ENCODE measurements at regions not wholly inside any gene's neighbourhood (a gene's known extent, or its start where the extent isn't known, plus 50 kb on each side); places are given as distances from the start of the nearest gene placed in this dataset.

DNA sequence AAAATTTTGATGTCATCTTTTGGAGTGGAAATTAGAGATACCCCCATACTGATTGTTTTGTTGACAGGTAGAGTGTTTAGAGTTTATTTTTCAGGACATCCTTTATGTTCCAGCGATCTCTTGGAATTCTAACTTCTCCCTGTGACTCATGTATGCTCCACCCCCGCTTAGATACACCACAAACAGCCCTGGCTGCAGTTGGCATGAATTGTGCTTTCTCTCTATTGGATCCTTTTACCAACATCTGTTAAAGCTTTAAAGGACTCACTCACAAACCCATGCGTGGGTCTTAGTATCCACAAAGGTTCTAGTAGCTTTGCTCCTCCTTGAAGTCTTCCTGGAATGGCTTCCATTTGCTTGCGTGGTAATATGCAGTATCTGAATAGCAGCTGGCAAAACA is 409.5 kb upstream of the POU3F3 start:
- no peak for DNase-seq (ENCODE audit: low read depth in 1 of 2, low spot score in 1 of 2)
- no peak for TF ChIP-seq JUND (IDR thresholded peaks at IDR 0.05; ENCODE audit: low read depth)
- in situ Hi-C loops (cut with HindIII; ENCODE audit: low pct_unique_long_range_greater_than_20kb, low sequenced_read_pairs) = no loop called here

DNA sequence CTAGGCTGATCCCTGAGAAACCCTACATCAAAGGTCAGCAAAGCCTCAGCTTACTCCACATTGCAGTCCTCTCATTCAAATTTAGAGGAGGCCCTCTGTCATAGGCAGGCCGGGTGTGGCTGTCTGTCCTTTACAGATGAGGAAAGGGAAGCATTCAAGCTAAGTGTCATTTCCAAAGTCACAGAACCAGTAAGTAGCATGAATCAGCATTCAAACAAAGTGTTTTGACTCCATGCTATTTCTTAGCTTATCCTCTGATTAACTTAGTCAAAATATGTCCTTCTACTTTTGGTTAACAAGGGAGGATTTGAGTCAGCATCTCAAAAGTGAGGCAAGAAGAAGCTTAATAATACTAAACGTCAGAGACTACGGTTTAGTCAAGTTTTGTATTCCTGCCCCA is 409.0 kb upstream of the POU3F3 start:
- no peak for TF ChIP-seq JUND (IDR thresholded peaks at IDR 0.05; ENCODE audit: low read depth)
- in situ Hi-C loops (cut with HindIII; ENCODE audit: low pct_unique_long_range_greater_than_20kb, low sequenced_read_pairs) = no loop called here
- DNase-seq (ENCODE audit: low read depth in 1 of 2, low spot score in 1 of 2) = no peak

DNA sequence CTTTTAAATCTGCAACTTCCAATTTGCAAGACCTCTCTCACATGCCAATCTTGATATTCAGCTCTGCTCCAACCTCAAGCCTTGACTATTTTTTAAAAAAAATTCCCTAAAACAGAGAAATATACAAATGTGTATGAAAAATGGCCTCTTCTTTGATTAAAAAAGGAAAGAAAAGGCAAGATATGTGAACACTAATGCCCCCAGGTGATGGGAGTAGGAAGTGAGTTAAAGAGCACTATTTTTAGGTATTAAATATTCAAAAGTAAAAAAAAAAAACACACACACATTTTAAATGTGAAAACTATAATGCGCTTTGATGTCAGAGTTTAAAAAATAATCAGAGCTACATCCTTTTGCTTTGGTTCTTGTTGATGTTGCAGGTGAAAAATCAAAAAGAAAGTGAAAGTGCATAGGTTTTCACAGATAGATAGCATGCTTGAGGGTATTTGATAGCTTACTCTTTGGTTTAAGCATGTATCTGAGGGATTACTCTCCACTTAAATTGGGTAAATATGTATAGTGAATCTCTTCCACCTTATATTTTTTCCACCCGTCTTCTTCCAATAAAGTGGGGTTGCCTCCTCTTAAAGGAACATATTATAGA is 406.0 kb upstream of the POU3F3 start:
- DNase-seq (ENCODE audit: low read depth in 1 of 2, low spot score in 1 of 2) = peak in 1 of 2 experiments; percentile 11
- no peak for TF ChIP-seq JUND (IDR thresholded peaks at IDR 0.05; ENCODE audit: low read depth)
- in situ Hi-C loops (cut with HindIII; ENCODE audit: low pct_unique_long_range_greater_than_20kb, low sequenced_read_pairs) = no loop called here

DNA sequence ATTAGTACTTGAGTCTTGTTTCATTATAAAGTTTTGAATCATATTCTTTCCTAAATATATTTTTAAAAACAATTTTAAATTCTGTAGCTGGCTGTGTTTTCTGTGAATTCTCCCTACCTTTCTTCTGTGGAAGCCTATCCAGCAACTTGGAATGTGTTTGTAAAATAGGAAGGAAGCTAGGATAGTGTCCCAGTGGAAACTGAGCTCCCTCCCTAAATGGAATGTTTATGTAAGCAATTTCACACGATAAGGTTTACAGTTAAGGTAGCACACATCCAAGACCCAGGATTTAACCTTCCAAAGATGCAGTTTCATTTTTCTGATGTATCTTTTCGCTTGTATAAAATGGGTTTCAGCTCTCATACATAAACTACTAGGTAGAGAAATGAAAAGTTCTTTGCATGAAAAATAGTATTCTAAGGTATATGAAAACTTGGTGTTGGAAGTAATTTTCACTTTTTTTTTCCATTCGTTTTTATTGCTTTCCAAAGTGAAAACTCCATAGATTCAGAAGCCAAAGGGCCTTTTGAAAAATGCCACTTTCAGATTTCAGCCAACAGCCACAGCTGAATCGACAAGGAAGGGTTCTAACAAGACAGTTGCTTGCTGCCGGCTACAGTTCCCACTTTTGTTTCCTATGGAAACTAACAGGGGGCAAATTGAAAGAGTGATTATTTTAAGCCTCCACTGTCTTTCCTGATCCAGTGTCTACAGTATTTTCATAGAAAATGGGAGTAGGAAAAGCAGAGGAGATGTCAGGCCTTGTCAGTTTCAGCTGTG is 405.1 kb upstream of the POU3F3 start:
- TF ChIP-seq JUND (IDR thresholded peaks at IDR 0.05; ENCODE audit: low read depth) = no peak
- in situ Hi-C loops (cut with HindIII; ENCODE audit: low pct_unique_long_range_greater_than_20kb, low sequenced_read_pairs) = no loop called here
- DNase-seq (ENCODE audit: low read depth in 1 of 2, low spot score in 1 of 2) = no peak

DNA sequence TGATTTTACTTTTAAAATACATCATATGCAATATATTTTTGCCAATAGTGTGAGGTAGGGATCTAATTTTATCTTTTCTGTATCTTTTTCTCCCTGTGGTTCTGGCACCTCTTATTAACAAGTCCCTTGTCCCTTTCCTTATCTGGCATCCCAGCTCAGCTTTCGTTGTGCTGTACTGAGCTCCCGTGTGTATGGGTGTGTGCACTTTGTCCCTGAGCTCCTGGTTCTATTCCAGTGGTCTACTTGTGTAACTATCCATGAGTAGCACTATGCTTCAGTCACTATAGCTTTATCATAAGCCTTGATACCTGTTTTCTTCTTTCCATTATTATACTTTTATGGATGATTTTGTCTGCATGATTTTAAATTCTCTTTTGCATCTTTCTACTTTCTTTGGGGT is 401.4 kb upstream of the POU3F3 start:
- in situ Hi-C loops (cut with HindIII; ENCODE audit: low pct_unique_long_range_greater_than_20kb, low sequenced_read_pairs) = no loop called here
- no peak for TF ChIP-seq JUND (IDR thresholded peaks at IDR 0.05; ENCODE audit: low read depth)
- no peak for DNase-seq (ENCODE audit: low read depth in 1 of 2, low spot score in 1 of 2)

DNA sequence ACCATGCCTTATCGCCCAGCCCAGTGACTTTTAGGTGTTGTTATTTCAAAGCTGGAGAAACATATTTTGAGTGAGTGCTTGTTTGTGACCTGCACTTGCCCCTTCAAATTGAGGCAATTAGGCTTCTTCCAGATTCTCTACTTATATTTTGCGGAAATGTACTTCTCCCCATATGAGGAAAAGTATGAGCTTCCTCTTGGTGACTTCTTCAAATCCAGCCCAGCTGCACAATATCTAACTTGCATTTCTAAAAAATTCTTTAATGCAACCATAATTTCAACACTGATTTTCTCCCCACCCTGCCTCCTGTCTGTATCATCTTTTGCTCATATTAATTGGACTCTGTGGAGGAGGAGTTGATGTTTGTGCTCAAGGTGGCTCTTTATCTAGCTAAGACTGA is 391.2 kb upstream of the POU3F3 start:
- in situ Hi-C loops (cut with HindIII; ENCODE audit: low pct_unique_long_range_greater_than_20kb, low sequenced_read_pairs) = no loop called here
- no peak for TF ChIP-seq JUND (IDR thresholded peaks at IDR 0.05; ENCODE audit: low read depth)
- no peak for DNase-seq (ENCODE audit: low read depth in 1 of 2, low spot score in 1 of 2)

DNA sequence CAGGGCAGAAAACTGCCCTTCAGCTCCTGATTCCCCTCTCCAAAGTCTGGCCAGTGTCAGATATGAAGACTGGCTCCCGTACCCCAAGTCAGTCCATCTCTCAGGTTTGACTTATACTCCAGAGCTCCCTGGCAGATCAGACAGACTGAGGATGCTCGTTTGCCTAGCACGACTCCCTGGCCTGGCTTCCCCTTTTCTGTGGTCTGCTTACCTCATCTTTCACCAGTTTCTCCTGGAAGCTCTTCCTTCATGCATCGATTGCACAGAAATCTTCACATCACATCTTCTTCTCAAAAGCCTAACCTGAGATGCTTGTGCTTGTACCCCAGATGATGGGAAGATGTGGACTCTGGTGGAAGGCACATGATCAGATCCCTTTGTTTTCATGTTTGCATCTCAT is 387.9 kb upstream of the POU3F3 start:
- no peak for DNase-seq (ENCODE audit: low read depth in 1 of 2, low spot score in 1 of 2)
- in situ Hi-C loops (cut with HindIII; ENCODE audit: low pct_unique_long_range_greater_than_20kb, low sequenced_read_pairs) = no loop called here
- TF ChIP-seq JUND (IDR thresholded peaks at IDR 0.05; ENCODE audit: low read depth) = no peak

DNA sequence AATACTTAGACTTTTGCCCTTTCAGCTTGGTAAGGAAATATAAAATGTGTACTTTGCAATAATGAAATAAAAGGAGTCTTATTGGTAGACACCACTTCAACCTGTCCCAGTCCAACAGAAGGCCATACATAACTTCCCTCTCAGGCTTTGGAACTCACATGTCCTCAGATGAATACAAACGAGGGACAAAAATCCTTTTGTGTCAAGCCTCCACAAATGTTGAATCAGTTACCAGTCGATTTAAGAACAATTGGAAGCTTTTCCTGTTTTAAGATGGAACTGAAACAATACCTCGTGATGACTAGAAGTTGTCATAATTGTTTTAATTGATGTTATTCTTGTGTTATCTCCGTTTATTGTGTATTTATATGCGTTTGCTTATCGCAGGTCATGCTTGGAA is 385.1 kb upstream of the POU3F3 start:
- in situ Hi-C loops (cut with HindIII; ENCODE audit: low pct_unique_long_range_greater_than_20kb, low sequenced_read_pairs) = no loop called here
- no peak for DNase-seq (ENCODE audit: low read depth in 1 of 2, low spot score in 1 of 2)
- TF ChIP-seq JUND (IDR thresholded peaks at IDR 0.05; ENCODE audit: low read depth) = no peak

DNA sequence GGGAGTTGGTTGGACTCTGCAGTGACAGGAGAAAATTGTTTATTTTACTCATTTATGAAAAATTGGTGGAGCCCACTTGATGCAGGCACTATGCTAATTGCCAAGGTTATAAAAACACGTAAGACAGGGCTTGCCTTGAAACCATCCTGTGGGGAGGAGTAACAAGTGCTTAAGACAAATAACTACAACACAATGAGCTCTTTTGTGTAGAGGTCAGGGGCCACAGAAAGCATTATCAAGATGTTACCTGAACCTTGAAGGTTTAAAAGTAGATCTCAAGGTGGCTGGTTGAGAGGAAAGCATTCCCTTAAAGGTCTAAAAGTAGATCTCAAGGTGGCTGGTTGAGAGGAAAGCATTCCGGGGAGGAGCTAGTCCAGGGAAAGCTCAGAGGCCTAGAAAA is 381.8 kb upstream of the POU3F3 start:
- DNase-seq (ENCODE audit: low read depth in 1 of 2, low spot score in 1 of 2) = no peak
- in situ Hi-C loops (cut with HindIII; ENCODE audit: low pct_unique_long_range_greater_than_20kb, low sequenced_read_pairs) = no loop called here
- TF ChIP-seq JUND (IDR thresholded peaks at IDR 0.05; ENCODE audit: low read depth) = no peak

DNA sequence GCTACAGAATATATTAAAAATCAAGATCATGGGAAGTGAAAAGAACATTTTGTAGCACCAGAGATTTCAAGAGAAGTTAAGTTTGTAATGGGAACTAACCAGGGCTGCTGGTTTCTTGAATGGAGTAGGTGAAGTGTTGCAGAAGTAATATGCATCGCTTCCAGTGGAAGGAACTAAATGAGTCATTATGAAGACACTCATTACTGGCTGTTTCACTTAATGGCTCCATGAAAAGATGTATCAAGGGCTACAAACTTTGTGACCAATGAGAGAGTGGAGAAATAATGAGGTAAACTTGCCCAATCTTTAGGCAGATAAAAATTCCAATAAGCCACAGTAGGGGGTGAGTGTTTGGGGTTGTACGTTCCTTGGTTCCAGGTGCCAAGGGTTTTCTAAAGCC is 380.4 kb upstream of the POU3F3 start:
- TF ChIP-seq JUND (IDR thresholded peaks at IDR 0.05; ENCODE audit: low read depth) = no peak
- in situ Hi-C loops (cut with HindIII; ENCODE audit: low pct_unique_long_range_greater_than_20kb, low sequenced_read_pairs) = no loop called here
- no peak for DNase-seq (ENCODE audit: low read depth in 1 of 2, low spot score in 1 of 2)

DNA sequence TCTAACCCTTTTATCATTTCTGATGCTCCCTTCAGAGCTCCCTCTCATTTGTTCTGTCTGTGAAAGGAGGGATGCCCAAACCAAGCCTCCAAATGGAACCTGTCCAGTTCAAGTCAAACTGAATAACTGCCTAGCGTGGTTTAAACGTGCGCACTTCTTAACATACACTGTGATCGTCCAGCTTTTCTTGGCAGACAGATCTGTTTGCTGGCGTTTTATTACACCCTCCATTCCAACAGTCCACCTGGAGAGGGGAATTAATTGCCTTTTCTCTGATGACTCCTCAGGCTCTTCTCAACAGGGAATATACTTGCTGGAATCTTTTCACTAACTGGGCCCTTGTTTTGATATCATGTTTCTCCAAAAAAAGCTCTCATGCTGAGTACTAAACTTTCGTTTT is 379.2 kb upstream of the POU3F3 start:
- in situ Hi-C loops (cut with HindIII; ENCODE audit: low pct_unique_long_range_greater_than_20kb, low sequenced_read_pairs) = no loop called here
- no peak for DNase-seq (ENCODE audit: low read depth in 1 of 2, low spot score in 1 of 2)
- no peak for TF ChIP-seq JUND (IDR thresholded peaks at IDR 0.05; ENCODE audit: low read depth)

DNA sequence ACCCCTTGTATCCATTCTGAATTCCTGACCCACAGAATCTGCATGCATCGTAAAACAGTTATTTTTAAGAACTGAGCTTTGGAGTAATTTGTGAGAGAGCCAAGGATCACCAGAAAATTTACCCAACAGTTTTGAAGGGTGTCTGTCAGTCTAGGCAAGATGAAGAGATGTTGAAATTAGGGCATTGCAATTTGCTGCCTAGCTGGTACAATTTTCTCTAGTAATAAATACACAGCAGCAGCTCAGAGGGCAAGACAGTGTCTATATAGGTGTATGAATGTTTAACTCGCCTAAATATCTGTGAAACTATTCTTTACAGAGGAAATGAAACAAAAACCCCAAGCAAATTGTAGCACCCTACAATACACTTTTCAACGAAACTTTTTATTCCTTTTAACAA is 377.8 kb upstream of the POU3F3 start:
- no peak for DNase-seq (ENCODE audit: low read depth in 1 of 2, low spot score in 1 of 2)
- in situ Hi-C loops (cut with HindIII; ENCODE audit: low pct_unique_long_range_greater_than_20kb, low sequenced_read_pairs) = no loop called here
- TF ChIP-seq JUND (IDR thresholded peaks at IDR 0.05; ENCODE audit: low read depth) = no peak

DNA sequence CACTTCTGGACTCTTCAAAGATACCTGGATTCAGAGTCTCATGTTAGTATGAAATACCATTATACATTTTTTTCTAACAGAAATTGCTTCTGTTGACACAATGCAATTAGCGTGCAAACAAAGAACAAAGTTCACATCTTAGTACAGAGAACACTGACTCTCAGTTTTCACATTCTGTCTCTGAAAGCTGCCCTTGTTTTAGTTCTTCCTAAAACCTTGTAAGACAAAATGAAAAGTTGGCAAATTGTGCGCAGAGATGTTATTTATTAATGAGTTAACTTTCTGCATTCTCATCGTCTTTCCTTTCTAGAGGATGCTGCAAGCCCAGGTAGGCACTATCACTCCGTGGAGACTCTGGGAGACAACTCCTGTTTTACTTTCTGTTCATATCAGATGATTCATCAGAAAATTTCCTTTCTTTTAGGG is 377.3 kb upstream of the POU3F3 start:
- in situ Hi-C loops (cut with HindIII; ENCODE audit: low pct_unique_long_range_greater_than_20kb, low sequenced_read_pairs) = no loop called here

DNA sequence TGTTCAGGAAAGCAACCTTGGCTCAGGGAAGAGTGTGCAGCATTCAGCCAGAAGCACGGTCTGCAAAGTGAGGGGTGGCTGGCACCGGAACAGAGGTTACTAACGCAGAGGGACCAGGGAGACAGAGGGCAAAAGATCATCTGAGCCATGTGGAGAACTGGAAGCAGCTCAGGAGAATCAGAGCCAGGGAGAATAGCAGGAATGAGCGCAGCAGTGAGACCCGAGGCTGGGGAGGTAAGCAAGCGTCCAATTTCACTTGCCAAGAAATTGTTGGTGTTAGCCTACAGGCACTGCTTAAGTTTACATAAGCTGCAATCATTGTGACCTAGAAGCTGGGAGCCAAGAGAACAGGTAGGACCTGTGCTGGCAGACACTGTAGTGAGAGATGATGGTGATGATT is 372.6 kb upstream of the POU3F3 start:
- TF ChIP-seq JUND (IDR thresholded peaks at IDR 0.05; ENCODE audit: low read depth) = no peak; the same call in 1 of the 2 replicates
- in situ Hi-C loops (cut with HindIII; ENCODE audit: low pct_unique_long_range_greater_than_20kb, low sequenced_read_pairs) = no loop called here
- peak in 1 of 2 experiments; percentile 87 for DNase-seq (ENCODE audit: low read depth in 1 of 2, low spot score in 1 of 2)

More for the DNA sequence above, 377.3 kb upstream of the POU3F3 start:
- no peak for DNase-seq (ENCODE audit: low read depth in 1 of 2, low spot score in 1 of 2)
- no peak for TF ChIP-seq JUND (IDR thresholded peaks at IDR 0.05; ENCODE audit: low read depth)
